D341Med (cell line): ENCODE measurements at regions not wholly inside any gene's neighbourhood (a gene's known extent, or its start where the extent isn't known, plus 50 kb on each side); places are given as distances from the start of the nearest gene placed in this dataset.
"Not testable (repeated sequence)": the region's sequence is repeated elsewhere in the genome, so short reads cannot be mapped to it uniquely, and the experiment has no call there.

Experiments
- DNase-seq: peaks from one replicate; pipeline ENCODE4 v3.0.0; 2012; ENCODE audit warnings: low spot score

DNA sequence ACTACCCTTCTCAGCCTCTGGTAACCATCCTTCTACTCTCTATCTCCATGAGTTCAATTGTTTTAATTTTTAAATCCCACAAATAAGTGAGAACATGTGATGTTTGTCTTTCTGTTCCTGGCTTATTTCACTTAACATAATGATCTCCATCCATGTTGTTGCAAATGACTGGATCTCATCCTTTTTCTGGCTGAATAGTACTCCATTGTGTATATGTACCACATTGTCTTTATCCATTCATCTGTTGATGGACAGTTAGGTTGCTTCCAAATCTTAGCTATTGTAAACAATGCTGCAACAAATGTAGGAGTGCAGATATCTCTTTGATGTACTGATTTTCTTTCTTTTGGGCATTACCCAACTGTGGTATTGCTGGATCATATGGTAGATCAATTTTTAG is 103.0 kb downstream of the CARTPT start:
- DNase-seq: not testable (repeated sequence)

DNA sequence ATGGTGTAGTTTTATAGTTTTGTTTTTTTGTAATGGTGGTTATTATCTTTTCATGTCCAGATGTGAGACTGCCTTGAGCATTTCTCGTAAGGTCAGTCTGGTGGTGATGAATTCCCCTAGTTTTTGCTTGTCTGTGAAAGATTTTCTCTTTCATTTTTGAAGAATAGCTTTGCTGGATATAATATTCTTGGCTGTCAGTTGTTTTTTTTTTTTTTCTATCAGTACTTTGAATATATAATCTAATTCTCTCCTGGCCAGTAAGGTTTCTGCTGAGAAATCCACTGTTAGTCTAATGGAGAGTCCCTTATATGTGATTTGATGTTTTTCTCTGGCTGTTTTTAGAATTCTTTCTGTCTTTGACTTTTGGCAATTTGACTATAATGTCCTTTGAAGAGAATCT is 106.9 kb downstream of the CARTPT start:
- no peak for DNase-seq

- no peak for DNase-seq
These were observed 109.4 kb downstream of the CARTPT start for GRCh38 chr5:71828291-71829040.

DNA sequence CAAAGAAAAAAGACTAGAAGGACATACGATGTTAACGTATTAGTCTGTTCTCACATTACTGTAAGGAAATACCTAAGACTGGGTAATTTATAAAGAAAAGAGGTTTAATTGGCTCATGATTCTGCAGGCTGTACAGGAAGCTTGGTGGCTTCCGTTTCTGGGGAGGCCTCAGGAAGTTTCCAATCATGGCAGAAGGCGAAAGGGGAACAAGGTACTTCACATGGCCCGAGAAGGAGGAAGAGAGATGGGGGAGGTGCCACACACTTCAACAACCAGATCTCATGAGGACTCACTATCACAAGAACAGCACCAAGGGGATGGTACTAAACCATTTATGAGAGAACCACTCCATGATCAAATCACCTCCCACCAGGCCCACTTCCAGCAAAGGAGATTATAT is 110.1 kb downstream of the CARTPT start:
- no peak for DNase-seq

- peak; percentile 70 for DNase-seq
These were observed 111.8 kb downstream of the CARTPT start for GRCh38 chr5:71830681-71831539.

- DNase-seq: no peak
These were observed 114.0 kb downstream of the CARTPT start for GRCh38 chr5:71832812-71833715.

GRCh38 chr5:71834601-71835000 is 115.5 kb downstream of the CARTPT start:
- no peak for DNase-seq

- DNase-seq: no peak
These were observed 117.0 kb downstream of the CARTPT start for GRCh38 chr5:71836084-71836483.

GRCh38 chr5:71836559-71837112 is 117.6 kb downstream of the CARTPT start:
- DNase-seq: no peak

GRCh38 chr5:71838286-71838685 is 119.2 kb downstream of the CARTPT start:
- DNase-seq: no peak

- DNase-seq: no peak
These were observed 120.2 kb downstream of the CARTPT start for GRCh38 chr5:71839096-71839884.

GRCh38 chr5:71841107-71841506 is 122.0 kb downstream of the CARTPT start:
- no peak for DNase-seq

GRCh38 chr5:71843111-71843510 is 124.0 kb downstream of the CARTPT start:
- no peak for DNase-seq

DNA sequence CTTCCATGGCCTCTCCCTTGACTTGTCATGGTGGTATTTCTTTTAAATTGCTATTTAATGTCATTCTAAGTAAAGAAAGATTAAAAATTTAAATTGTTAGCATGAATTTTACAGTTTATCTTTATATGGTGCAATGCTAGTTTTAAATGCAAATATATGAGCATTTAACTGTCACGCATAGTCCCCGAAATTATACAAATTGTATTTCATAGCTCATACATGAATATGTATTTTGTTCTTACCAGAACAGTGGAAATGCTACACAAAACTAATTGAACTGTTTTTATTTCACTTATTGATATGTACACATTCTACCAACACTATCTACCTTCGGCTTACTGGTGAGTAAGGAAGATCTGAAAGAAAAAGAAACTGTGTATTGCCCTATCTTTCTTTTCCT is 125.8 kb downstream of the CARTPT start:
- no peak for DNase-seq

GRCh38 chr5:71859515-71859914 is 140.4 kb downstream of the CARTPT start:
- no peak for DNase-seq

GRCh38 chr5:71860048-71860447 is 141.0 kb downstream of the CARTPT start:
- no peak for DNase-seq

GRCh38 chr5:71861682-71862081 is 142.6 kb downstream of the CARTPT start:
- no peak for DNase-seq

- DNase-seq: no peak
These were observed 143.0 kb downstream of the CARTPT start for GRCh38 chr5:71862087-71862486.

- DNase-seq: no peak
These were observed 143.5 kb downstream of the CARTPT start for GRCh38 chr5:71862507-71863060.

DNA sequence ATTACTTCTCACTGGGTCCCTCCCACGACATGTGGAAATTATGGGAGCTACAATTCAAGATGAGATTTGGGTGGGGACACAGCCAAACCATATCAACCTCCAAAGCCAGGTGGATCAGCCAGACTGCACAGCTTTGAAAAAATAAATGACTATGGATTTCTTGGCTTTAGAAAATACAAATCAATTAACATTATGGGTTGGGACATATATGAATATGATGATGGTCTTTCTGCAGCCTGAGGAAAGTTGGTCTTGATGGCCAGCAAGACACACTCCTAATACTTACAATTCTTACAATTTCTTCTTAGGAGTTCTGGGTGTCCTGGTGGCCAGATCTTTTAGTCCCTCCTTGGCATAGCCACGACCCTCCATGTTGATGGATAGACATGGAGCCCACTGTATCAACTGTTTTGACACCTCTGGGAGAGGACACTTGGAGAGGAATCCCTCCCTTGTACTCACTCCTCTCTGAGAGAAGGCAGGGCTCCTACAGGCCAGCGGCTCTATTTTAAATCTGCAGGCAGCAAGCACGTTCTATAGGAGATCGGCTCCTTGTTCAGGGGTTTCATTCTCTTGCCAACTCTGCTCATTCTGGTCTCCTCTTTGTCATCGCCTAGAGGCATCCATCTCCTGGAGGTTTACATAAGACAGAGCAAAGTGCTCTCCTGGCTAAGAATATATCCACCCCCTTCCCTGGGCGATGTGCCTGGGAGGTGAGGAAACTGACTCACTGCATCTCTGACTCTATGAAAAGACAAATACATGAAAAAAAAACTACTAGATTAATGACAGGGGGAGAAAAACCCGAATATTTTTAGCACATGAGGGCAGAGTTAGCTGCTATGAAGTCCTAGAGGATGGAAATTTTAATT is 145.9 kb downstream of the CARTPT start:
- no peak for DNase-seq
